Central memory CD8-positive, alpha-beta T cell (primary cell): ENCODE measurements at regions not wholly inside any gene's neighbourhood (a gene's known extent, or its start where the extent isn't known, plus 50 kb on each side); places are given as distances from the start of the nearest gene placed in this dataset.

Experiments used
- ATAC-seq: fragments of 150-1000 bp; cut with Tn5 transposase; replicated peaks from 2 replicates; pipeline ENCODE4 v1.10.0; 2022; ENCODE audit warnings: mild to moderate bottlenecking, moderate FRiP score, moderate number of reproducible peaks; ENCODE audit not compliant: poor library complexity, severe bottlenecking; ENCODE audit errors: extremely low read depth
- DNase-seq, 2 donors: peaks; one replicate each; pipeline ENCODE4 v3.0.0; 2021; ENCODE audit warnings: low spot score in 2 of 2
- H3K27ac Mint-ChIP-seq: one replicate; pipeline ENCODE4 v1.8.0; 2022; ENCODE audit warnings: low read depth, mild to moderate bottlenecking, moderate library complexity, mixed read lengths
- H3K27me3 Mint-ChIP-seq: one replicate; pipeline ENCODE4 v1.8.0; 2022; ENCODE audit warnings: mixed read lengths
- H3K36me3 Mint-ChIP-seq: one replicate; pipeline ENCODE4 v1.8.0; 2022; ENCODE audit warnings: mild to moderate bottlenecking, moderate library complexity, mixed read lengths; ENCODE audit not compliant: insufficient read depth
- H3K4me1 Mint-ChIP-seq: one replicate; pipeline ENCODE4 v1.8.0; 2022; ENCODE audit warnings: mixed read lengths
- H3K4me3 Mint-ChIP-seq: one replicate; pipeline ENCODE4 v1.8.0; 2022; ENCODE audit warnings: mild to moderate bottlenecking, moderate library complexity, mixed read lengths
- H3K9me3 Mint-ChIP-seq: one replicate; pipeline ENCODE4 v1.8.0; 2022; ENCODE audit warnings: mixed read lengths

DNA sequence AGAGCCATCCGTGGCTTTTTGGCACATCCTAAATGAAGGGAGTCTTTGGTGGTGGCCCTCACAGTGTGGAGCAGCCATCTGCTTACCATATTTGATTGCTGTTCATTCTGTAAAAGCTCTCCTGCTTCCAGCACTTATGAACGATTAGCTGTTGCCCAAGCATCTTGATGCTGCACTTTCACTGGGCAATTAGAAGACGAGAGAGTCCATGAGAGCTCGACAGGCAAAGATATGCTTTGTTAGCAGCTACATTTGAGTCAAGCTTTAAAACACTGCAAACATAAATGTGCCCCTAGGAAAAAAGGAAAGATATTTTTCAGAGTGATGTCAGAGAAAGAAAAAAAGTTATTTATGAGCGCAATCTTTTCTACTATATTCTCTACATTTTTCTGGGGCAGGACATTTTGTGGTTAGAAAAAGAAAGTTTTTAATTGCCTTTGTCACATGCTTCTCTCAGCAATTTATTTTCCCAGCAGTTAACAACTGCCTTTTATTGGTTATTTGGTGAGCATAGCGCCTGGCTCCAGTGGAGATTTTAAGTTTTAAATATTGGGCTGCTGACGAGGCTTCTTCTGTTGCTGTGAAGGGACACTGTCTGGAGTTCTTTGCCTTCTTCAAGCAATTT, 468.4 kb downstream of the C3orf38 start:
- Mint-ChIP-seq H3K4me1 (no peaks in the 10 kb centered on the region), H3K27me3 (no peaks in the 10 kb centered on the region), H3K9me3 (peaks cover 16% of the 10 kb centered on the region), H3K4me3 (no peak overlapping the region), H3K36me3 (no peaks in the 10 kb centered on the region), H3K27ac (no peak overlapping the region)
- ATAC-seq = no peak
- no peak for DNase-seq

DNA sequence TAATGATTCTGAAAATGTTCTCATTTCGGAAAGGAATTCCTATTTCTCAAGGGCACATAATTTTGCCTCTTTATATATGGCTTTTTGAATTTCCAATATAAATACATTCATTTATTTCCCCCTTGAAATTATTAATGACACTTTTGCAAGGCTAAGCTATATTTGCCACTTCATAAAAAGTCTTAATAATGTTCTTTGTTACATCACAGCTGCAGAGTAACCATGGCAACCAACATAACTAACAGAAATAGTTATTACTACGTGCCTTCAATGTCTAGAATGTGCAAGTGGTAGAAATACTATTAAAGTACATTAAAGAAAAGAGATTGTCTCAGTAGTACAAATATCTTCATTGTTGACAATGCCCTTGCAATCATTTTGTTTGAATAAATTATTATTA, 471.8 kb downstream of the C3orf38 start:
- ATAC-seq (no peak), DNase-seq (no peak)
- H3K27me3 Mint-ChIP-seq = no peaks in the 10 kb centered on the region

DNA sequence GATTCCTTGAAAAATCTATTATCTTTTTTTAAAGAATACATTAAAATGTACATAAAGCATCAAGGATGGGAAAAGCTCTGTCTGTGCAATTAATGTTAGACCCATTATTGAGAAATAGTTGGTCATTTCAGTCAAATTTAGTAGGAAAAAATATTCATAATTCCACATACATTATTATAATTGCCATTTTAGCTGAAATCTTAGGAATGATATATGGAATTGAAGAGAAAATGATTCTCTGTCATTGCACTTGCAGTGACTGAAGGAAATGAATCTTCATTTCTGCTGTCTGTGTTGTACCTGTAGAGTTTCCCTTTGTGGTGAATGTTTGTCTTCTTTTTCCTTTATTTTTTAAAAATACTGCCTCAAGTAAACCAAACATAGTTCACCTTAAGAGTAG, 473.9 kb downstream of the C3orf38 start:
- no peak overlapping the region for H3K27ac Mint-ChIP-seq
- peaks cover 17% of the 10 kb centered on the region for H3K9me3 Mint-ChIP-seq
- H3K36me3 Mint-ChIP-seq = peaks cover 2% of the 10 kb centered on the region
- ATAC-seq (no peak), DNase-seq (no peak)
- no peaks in the 10 kb centered on the region for H3K4me1 Mint-ChIP-seq
- H3K27me3 Mint-ChIP-seq = no peaks in the 10 kb centered on the region
- H3K4me3 Mint-ChIP-seq = no peak overlapping the region

More for the DNA sequence above, 471.8 kb downstream of the C3orf38 start:
- Mint-ChIP-seq H3K36me3 (no peaks in the 10 kb centered on the region), H3K4me3 (no peak overlapping the region), H3K27ac (no peak overlapping the region), H3K9me3 (peaks cover 13% of the 10 kb centered on the region), H3K4me1 (no peaks in the 10 kb centered on the region)

GRCh38 chr3:88626456-88627120, 476.8 kb downstream of the C3orf38 start:
- ATAC-seq (no peak), DNase-seq (no peak)
- Mint-ChIP-seq H3K27me3 (no peaks in the 10 kb centered on the region), H3K27ac (no peak overlapping the region), H3K9me3 (peaks cover 16% of the 10 kb centered on the region), H3K4me3 (no peak overlapping the region), H3K4me1 (no peaks in the 10 kb centered on the region), H3K36me3 (peaks cover 2% of the 10 kb centered on the region)

- DNase-seq (no peak), ATAC-seq (no peak)
- Mint-ChIP-seq H3K27me3 (no peaks in the 10 kb centered on the region), H3K27ac (no peak overlapping the region), H3K9me3 (peaks cover 21% of the 10 kb centered on the region), H3K4me3 (no peak overlapping the region), H3K4me1 (no peaks in the 10 kb centered on the region), H3K36me3 (peaks cover 2% of the 10 kb centered on the region)
Measured at GRCh38 chr3:88628901-88629300, 478.5 kb upstream of the EPHA3 start.

DNA sequence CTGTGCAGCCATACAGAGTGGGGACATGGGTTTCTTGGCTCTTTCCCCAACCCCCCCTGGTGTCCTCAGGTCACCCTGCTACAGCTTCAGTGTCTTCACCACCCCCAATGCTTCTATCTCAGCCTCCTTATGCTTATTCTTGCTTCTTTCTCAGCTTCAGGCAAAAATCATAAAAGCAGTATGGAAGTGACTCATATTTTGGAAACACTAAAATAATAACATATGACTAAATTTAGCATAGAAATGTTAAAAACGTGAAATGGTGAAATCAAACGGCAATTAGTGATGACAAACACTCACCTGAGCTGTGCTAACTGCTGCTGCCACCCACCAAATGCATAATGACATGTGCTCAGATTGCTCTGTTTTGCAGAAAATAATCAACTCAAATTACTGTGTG, 475.2 kb upstream of the EPHA3 start:
- Mint-ChIP-seq H3K36me3 (no peaks in the 10 kb centered on the region), H3K4me1 (no peaks in the 10 kb centered on the region), H3K9me3 (peaks cover 28% of the 10 kb centered on the region), H3K4me3 (no peak overlapping the region), H3K27ac (no peak overlapping the region), H3K27me3 (no peaks in the 10 kb centered on the region)
- ATAC-seq (no peak), DNase-seq (no peak)

DNA sequence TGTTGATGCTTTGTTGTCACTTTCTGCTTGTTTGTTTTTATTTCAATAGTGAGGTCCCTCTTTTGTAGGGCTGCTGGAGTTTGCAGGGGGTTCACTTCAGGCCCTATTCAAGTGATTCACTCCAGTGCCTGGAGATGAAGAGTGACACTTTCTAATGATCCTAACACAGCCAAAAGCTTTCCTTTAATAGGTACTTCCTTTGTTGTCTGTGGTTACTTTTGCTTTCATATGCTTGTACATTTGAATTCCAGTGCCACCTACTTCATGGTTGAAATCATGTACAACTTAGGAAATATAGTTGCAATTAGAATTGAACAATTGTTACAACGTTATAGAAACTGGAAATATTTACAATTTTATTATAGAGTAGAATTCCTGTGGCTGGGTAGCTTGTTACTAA, 466.8 kb upstream of the EPHA3 start:
- H3K4me3 Mint-ChIP-seq = no peak overlapping the region
- ATAC-seq (no peak), DNase-seq (no peak)
- H3K36me3 Mint-ChIP-seq = no peaks in the 10 kb centered on the region
- peaks cover 30% of the 10 kb centered on the region for H3K9me3 Mint-ChIP-seq
- no peaks in the 10 kb centered on the region for H3K27me3 Mint-ChIP-seq
- no peak overlapping the region for H3K27ac Mint-ChIP-seq
- H3K4me1 Mint-ChIP-seq = no peaks in the 10 kb centered on the region

DNA sequence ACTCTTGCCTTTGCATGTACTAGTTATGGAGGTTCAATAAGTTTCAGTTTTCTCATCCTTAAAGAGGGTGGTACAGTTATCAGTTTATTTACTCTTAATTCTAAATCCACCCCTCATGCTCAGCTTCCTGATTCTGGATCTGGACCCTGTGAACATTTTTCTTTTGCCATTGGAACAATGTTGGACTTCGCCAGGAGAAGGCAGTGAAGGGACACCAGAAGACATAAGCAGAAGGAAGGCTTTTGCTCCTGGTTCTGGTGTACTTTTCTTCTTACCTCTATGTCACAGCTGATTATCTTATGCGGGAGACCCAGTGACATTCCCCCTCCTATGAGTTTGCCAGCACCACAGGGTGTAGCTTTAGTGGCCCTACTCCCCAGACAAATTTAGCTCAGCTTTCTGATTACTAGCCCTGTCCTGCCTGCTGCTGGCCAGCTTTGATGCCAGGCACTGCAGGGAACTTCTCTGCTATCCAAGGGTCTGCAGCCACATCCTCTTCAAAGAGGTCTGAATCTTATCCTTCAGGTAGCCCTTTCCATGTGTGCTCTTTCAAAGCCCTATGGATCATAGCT, 466.3 kb upstream of the EPHA3 start:
- H3K36me3 Mint-ChIP-seq = no peaks in the 10 kb centered on the region
- no peak for DNase-seq
- H3K27ac Mint-ChIP-seq = no peak overlapping the region
- peaks cover 28% of the 10 kb centered on the region for H3K9me3 Mint-ChIP-seq
- H3K27me3 Mint-ChIP-seq = no peaks in the 10 kb centered on the region
- ATAC-seq = no peak
- no peak overlapping the region for H3K4me3 Mint-ChIP-seq
- H3K4me1 Mint-ChIP-seq = no peaks in the 10 kb centered on the region

DNA sequence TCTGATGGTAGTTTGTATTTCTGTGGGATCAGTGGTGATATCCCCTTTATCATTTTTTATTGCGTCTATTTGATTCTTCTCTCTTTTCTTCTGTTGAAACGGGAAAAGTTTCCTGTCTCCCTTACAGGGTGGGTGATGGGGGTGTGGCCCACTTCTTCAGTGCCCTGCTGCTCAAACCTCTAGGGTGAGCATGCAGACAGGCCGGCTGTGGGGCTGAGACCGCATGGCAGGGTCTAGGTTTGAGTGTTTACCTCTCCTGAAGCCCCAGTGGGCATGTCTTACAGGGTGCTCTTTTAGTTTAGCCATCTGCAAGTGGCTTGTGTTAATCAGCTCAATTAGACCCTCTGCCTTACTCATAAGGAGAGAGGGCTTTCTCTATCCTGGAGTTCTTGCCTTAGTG, 450.0 kb upstream of the EPHA3 start:
- H3K9me3 Mint-ChIP-seq = no peaks in the 10 kb centered on the region
- ATAC-seq (no peak), DNase-seq (no peak)

GRCh38 chr3:88661433-88661824, 446.0 kb upstream of the EPHA3 start:
- ATAC-seq = no peak
- no peak for DNase-seq
- Mint-ChIP-seq H3K4me3 (no peak overlapping the region), H3K27ac (no peak overlapping the region), H3K9me3 (peaks cover 11% of the 10 kb centered on the region), H3K4me1 (no peaks in the 10 kb centered on the region), H3K27me3 (no peaks in the 10 kb centered on the region), H3K36me3 (no peaks in the 10 kb centered on the region)

More for the DNA sequence above, 450.0 kb upstream of the EPHA3 start:
- no peaks in the 10 kb centered on the region for H3K4me1 Mint-ChIP-seq
- no peaks in the 10 kb centered on the region for H3K27me3 Mint-ChIP-seq
- H3K4me3 Mint-ChIP-seq = no peak overlapping the region
- H3K27ac Mint-ChIP-seq = no peak overlapping the region
- no peaks in the 10 kb centered on the region for H3K36me3 Mint-ChIP-seq

DNA sequence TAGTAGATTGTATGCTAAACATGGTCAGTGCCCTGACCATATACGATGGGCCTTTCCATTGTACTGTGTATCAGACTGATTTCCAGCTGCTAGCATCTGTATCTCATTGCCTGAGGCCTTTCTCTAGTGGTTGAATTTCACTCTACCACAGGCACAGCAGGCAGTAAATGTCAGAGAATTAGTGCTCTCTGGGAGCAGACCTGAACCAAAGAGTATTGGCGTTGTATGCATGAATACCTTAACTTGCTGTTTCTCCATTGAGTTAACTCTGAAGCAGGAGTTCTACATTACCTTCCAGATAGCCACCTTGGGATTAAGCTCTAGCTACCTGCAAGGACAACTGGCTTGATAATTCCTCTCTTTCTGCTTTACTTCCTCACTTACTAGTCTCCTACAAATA, 439.2 kb upstream of the EPHA3 start:
- peaks cover 26% of the 10 kb centered on the region for H3K9me3 Mint-ChIP-seq
- no peaks in the 10 kb centered on the region for H3K36me3 Mint-ChIP-seq
- ATAC-seq (no peak), DNase-seq (no peak)
- no peaks in the 10 kb centered on the region for H3K4me1 Mint-ChIP-seq
- no peaks in the 10 kb centered on the region for H3K27me3 Mint-ChIP-seq
- H3K4me3 Mint-ChIP-seq = no peak overlapping the region
- H3K27ac Mint-ChIP-seq = no peak overlapping the region

DNA sequence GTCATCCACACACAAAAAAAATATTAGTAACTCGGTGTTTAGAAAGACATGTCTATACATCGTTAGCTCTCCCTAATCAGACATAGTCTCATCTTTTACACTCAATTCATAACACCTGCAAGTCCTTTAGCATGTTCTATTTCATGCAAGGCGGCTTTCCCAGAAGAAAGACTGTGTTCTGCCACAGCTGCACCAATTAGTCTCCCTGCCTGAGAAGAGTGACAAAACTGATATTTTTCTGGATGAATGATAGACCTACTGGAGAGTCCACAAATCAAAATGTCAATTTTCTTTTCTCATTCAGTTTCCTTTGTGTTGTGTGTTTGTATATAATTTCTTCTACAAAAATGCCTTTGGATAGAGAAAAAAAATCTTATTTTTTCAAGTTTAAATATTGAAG, 435.8 kb upstream of the EPHA3 start:
- Mint-ChIP-seq H3K27ac (no peak overlapping the region), H3K36me3 (no peaks in the 10 kb centered on the region), H3K4me1 (no peaks in the 10 kb centered on the region), H3K27me3 (no peaks in the 10 kb centered on the region), H3K9me3 (peaks cover 15% of the 10 kb centered on the region), H3K4me3 (no peak overlapping the region)
- ATAC-seq = no peak
- no peak for DNase-seq

DNA sequence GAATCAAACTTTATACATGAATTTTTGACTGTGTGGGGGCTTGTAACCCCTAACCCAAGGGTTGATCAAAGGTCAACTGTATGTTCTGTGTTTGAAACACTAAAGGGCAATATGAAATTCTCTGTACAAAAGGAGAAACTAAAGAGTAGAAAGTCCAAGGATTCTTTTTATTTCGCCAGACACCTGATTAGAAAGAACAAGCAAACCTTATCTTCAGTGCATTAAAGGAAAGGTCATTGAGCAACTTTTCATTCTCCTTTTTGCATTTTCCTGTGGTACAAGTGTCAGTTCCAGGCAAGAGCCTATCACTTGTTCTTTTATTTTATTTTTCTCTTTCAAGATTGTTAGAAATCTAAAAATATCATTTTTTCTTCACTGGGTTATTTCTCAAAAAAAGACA, 430.1 kb upstream of the EPHA3 start:
- Mint-ChIP-seq H3K4me1 (no peaks in the 10 kb centered on the region), H3K9me3 (peaks cover 6% of the 10 kb centered on the region), H3K27me3 (no peaks in the 10 kb centered on the region), H3K36me3 (no peaks in the 10 kb centered on the region), H3K27ac (no peak overlapping the region), H3K4me3 (no peak overlapping the region)
- no peak for DNase-seq
- no peak for ATAC-seq
